SK-N-MC (cell line): ENCODE measurements at regions not wholly inside any gene's neighbourhood (a gene's known extent, or its start where the extent isn't known, plus 50 kb on each side); places are given as distances from the start of the nearest gene placed in this dataset.

Source experiments
- EZH2 ChIP-seq: fragments of 200-600 bp; sonication (generic); IDR thresholded peaks from one replicate; pipeline ENCODE4 v1.6.1; 2017; ENCODE audit warnings: antibody characterized with exemption
- POLR2AphosphoS5 ChIP-seq: IDR thresholded peaks from 2 replicates; pipeline ENCODE4 v1.6.1; 2012; ENCODE audit warnings: mild to moderate bottlenecking, low read depth, low read length, borderline replicate concordance

- TF ChIP-seq EZH2 = no peak
- TF ChIP-seq POLR2AphosphoS5 = no peak
These were observed 662.0 kb upstream of the FRG1 start for GRCh38 chr4:189278597-189279165.
